GM23338 (cell line): ENCODE measurements at regions not wholly inside any gene's neighbourhood (a gene's known extent, or its start where the extent isn't known, plus 50 kb on each side); places are given as distances from the start of the nearest gene placed in this dataset.

ENCODE experiments used
- ATAC-seq: fragments of 200-7000 bp; cut with Tn5 transposase; 3 replicates; pipeline ENCODE4 v1.9.1; 2020
- DNase-seq: peaks from one replicate; pipeline ENCODE4 v3.0.0-alpha.2; 2015; ENCODE audit warnings: low spot score
- H2AFZ ChIP-seq: fragments of 200-600 bp; sonication (generic); 2 replicates; pipeline ENCODE4 v1.8.0; 2016; ENCODE audit warnings: antibody characterized with exemption, mild to moderate bottlenecking, moderate library complexity
- H3F3A ChIP-seq: fragments of 200-600 bp; sonication (generic); replicated peaks from 2 replicates; pipeline ENCODE4 v1.8.0; 2017; ENCODE audit warnings: antibody characterized with exemption, mixed run types, low read depth
- H3K27ac ChIP-seq: fragments of 200-600 bp; sonication (generic); 2 replicates; pipeline ENCODE4 v1.6.1; 2016; ENCODE audit warnings: low read depth
- H3K27me3 ChIP-seq: fragments of 200-600 bp; sonication (generic); 2 replicates; pipeline ENCODE4 v1.8.0; 2016; ENCODE audit warnings: mild to moderate bottlenecking, mixed run types, moderate library complexity; ENCODE audit not compliant: insufficient read depth
- H3K36me3 ChIP-seq: fragments of 200-600 bp; sonication (generic); 2 replicates; pipeline ENCODE4 v1.8.0; 2016; ENCODE audit warnings: mild to moderate bottlenecking; ENCODE audit not compliant: insufficient read depth
- H3K4me1 ChIP-seq: fragments of 200-600 bp; sonication (generic); 2 replicates; pipeline ENCODE4 v1.8.0; 2016; ENCODE audit warnings: mild to moderate bottlenecking, moderate library complexity; ENCODE audit not compliant: insufficient read depth
- H3K4me2 ChIP-seq: fragments of 200-600 bp; sonication (generic); 2 replicates; pipeline ENCODE4 v1.7.1; 2017; ENCODE audit warnings: mixed run types
- H3K4me3 ChIP-seq: fragments of 200-600 bp; sonication (generic); 2 replicates; pipeline ENCODE4 v1.6.1; 2016; ENCODE audit warnings: mixed run types
- H3K79me2 ChIP-seq: fragments of 200-600 bp; sonication (generic); replicated peaks from 2 replicates; pipeline ENCODE4 v1.8.0; 2017; ENCODE audit warnings: mild to moderate bottlenecking; ENCODE audit not compliant: insufficient read depth
- H3K9me2 ChIP-seq: fragments of 200-600 bp; sonication (generic); 2 replicates; pipeline ENCODE4 v1.8.0; 2017; ENCODE audit not compliant: insufficient read depth
- H4K20me1 ChIP-seq: fragments of 200-600 bp; sonication (generic); replicated peaks from 2 replicates; pipeline ENCODE4 v1.8.0; 2017; ENCODE audit warnings: mild to moderate bottlenecking; ENCODE audit not compliant: insufficient read depth
- H3K27ac Mint-ChIP-seq: 2 replicates; pipeline ENCODE4 v1.8.0; 2020; ENCODE audit warnings: inconsistent platforms, mild to moderate bottlenecking, moderate library complexity, mixed read lengths
- H3K27me3 Mint-ChIP-seq: 3 replicates; pipeline ENCODE4 v1.8.0; 2022; ENCODE audit warnings: low read depth, mild to moderate bottlenecking, moderate library complexity, mixed read lengths, inconsistent platforms; ENCODE audit not compliant: insufficient read depth, poor library complexity
- H3K36me3 Mint-ChIP-seq: 3 replicates; pipeline ENCODE4 v1.8.0; 2021; ENCODE audit warnings: low read depth, mild to moderate bottlenecking, inconsistent platforms, moderate library complexity, mixed read lengths
- H3K4me1 Mint-ChIP-seq: 3 replicates; pipeline ENCODE4 v1.8.0; 2020; ENCODE audit warnings: mild to moderate bottlenecking, inconsistent platforms, mixed read lengths
- H3K4me3 Mint-ChIP-seq: 3 replicates; pipeline ENCODE4 v1.8.0; 2021; ENCODE audit warnings: moderate library complexity, mild to moderate bottlenecking, inconsistent platforms, mixed read lengths
- H3K9me3 Mint-ChIP-seq: 3 replicates; pipeline ENCODE4 v1.8.0; 2020; ENCODE audit warnings: moderate library complexity, mild to moderate bottlenecking, inconsistent platforms, mixed read lengths
- CREB1 ChIP-seq: fragments of 250-450 bp; sonication (Bioruptor Pico); IDR thresholded peaks from 2 replicates; pipeline ENCODE4 v1.5.0; 2020; ENCODE audit warnings: low read depth, mild to moderate bottlenecking, moderate library complexity
- ETS1 ChIP-seq: IDR thresholded peaks from 2 replicates; pipeline ENCODE4 v1.6.1; 2016; ENCODE audit warnings: antibody characterized with exemption
- EZH2 ChIP-seq: fragments of 200-600 bp; sonication (generic); IDR thresholded peaks from one replicate; pipeline ENCODE4 v1.8.0; 2017; ENCODE audit warnings: antibody characterized with exemption, mild to moderate bottlenecking, low read depth; ENCODE audit not compliant: unreplicated experiment
- EZH2phosphoT487 ChIP-seq: fragments of 200-600 bp; sonication (generic); IDR thresholded peaks from one replicate; pipeline ENCODE4 v1.8.1; 2018; ENCODE audit warnings: antibody characterized with exemption; ENCODE audit not compliant: unreplicated experiment
- JUNB ChIP-seq: IDR thresholded peaks from one replicate; pipeline ENCODE4 v1.6.1; 2016; ENCODE audit warnings: antibody characterized with exemption; ENCODE audit not compliant: unreplicated experiment
- NANOG ChIP-seq: IDR thresholded peaks from 2 replicates; pipeline ENCODE4 v1.6.1; 2016; ENCODE audit warnings: antibody characterized with exemption, borderline replicate concordance
- POLR2AphosphoS5 ChIP-seq: IDR thresholded peaks from 2 replicates; pipeline ENCODE4 v1.6.1; 2016; ENCODE audit warnings: antibody characterized with exemption, low read depth
- REST ChIP-seq: IDR thresholded peaks from one replicate; pipeline ENCODE4 v1.6.1; 2018; ENCODE audit warnings: antibody characterized with exemption; ENCODE audit not compliant: unreplicated experiment
- STAT1 ChIP-seq: IDR thresholded peaks from one replicate; pipeline ENCODE4 v1.6.1; 2016; ENCODE audit warnings: antibody characterized with exemption; ENCODE audit not compliant: unreplicated experiment
- ZNF114 ChIP-seq: fragments of 250-450 bp; sonication (Bioruptor Pico); IDR thresholded peaks from 2 replicates; pipeline ENCODE4 v1.5.0; 2020; ENCODE audit warnings: mild to moderate bottlenecking, moderate library complexity
- ZNF462 ChIP-seq: fragments of 250-450 bp; sonication (Bioruptor Pico); IDR thresholded peaks from 2 replicates; pipeline ENCODE4 v1.5.0; 2020; ENCODE audit warnings: mild to moderate bottlenecking, moderate library complexity

- Mint-ChIP-seq H3K4me1 (no peaks in the 10 kb centered on the region), H3K36me3 (peaks cover 36% of the 10 kb centered on the region), H3K9me3 (peaks cover 23% of the 10 kb centered on the region), H3K4me3 (no peak overlapping the region), H3K27ac (no peak overlapping the region), H3K27me3 (peaks cover 2% of the 10 kb centered on the region)
- Histone ChIP-seq H4K20me1 (no peaks in the 10 kb centered on the region), H3K4me3 (no peak overlapping the region), H3K79me2 (no peaks in the 10 kb centered on the region), H3K4me2 (no peak overlapping the region), H3K27me3 (no peaks in the 10 kb centered on the region), H3F3A (no peaks in the 10 kb centered on the region), H2AFZ (no peak overlapping the region), H3K27ac (no peak overlapping the region), H3K36me3 (no peaks in the 10 kb centered on the region), H3K4me1 (no peaks in the 10 kb centered on the region), H3K9me2 (no peaks in the 10 kb centered on the region)
- ATAC-seq = no peak
- DNase-seq = no peak
- TF ChIP-seq NANOG (no peak), EZH2 (no peak), ZNF114 (CRISPR knock-in tag) (no peak), CREB1 (CRISPR knock-in tag) (no peak), ETS1 (no peak), STAT1 (no peak), EZH2phosphoT487 (no peak)
These were observed 131.7 kb downstream of the PSAT1 start for GRCh38 chr9:78428640-78429039.

- no peak for TF ChIP-seq JUNB
- no peak for TF ChIP-seq POLR2AphosphoS5
- TF ChIP-seq STAT1 = no peak
- no peak for TF ChIP-seq ZNF114 (CRISPR knock-in tag)
- no peak for TF ChIP-seq ZNF462
- no peak for TF ChIP-seq ETS1
- TF ChIP-seq REST = no peak
- no peak for TF ChIP-seq EZH2phosphoT487
- H2AFZ ChIP-seq = no peak overlapping the region
- Mint-ChIP-seq H3K27ac (no peak overlapping the region), H3K4me3 (no peak overlapping the region), H3K4me1 (no peaks in the 10 kb centered on the region), H3K27me3 (peaks cover 2% of the 10 kb centered on the region), H3K9me3 (peaks cover 23% of the 10 kb centered on the region), H3K36me3 (peaks cover 36% of the 10 kb centered on the region)
- H3K27me3 ChIP-seq = no peaks in the 10 kb centered on the region
- no peak overlapping the region for H3K4me3 ChIP-seq
- H3F3A ChIP-seq = no peaks in the 10 kb centered on the region
- no peaks in the 10 kb centered on the region for H3K9me2 ChIP-seq
- DNase-seq = no peak
- no peak for ATAC-seq
- H3K27ac ChIP-seq = no peak overlapping the region
- no peaks in the 10 kb centered on the region for H3K79me2 ChIP-seq
- no peaks in the 10 kb centered on the region for H3K4me1 ChIP-seq
- no peak overlapping the region for H3K4me2 ChIP-seq
- H3K36me3 ChIP-seq = no peaks in the 10 kb centered on the region
- H4K20me1 ChIP-seq = no peaks in the 10 kb centered on the region
These were observed 133.5 kb downstream of the PSAT1 start for GRCh38 chr9:78430387-78430786.
